ENCODE measurements at regions not wholly inside any gene's neighbourhood (a gene's known extent, or its start where the extent isn't known, plus 50 kb on each side); places are given as distances from the start of the nearest gene placed in this dataset.
"Not testable (repeated sequence)": the region's sequence is repeated elsewhere in the genome, so short reads cannot be mapped to it uniquely, and the experiment has no call there.

GRCh38 chr11:92024788-92025187, 199.8 kb upstream of the FAT3 start:
- no peak overlapping the region for H3K9ac ChIP-seq (ENCODE audit: low read depth, low read length)
- H3K4me1 ChIP-seq (ENCODE audit: control insufficient read depth, insufficient read depth, low read length) = no peaks in the 10 kb centered on the region
- H3K4me3 ChIP-seq (ENCODE audit: low read depth, low read length) = no peak overlapping the region
- H3K9me3 ChIP-seq (ENCODE audit: control insufficient read depth, insufficient read depth, low read length) = no peaks in the 10 kb centered on the region
- H3K27me3 ChIP-seq (ENCODE audit: control insufficient read depth, insufficient read depth, low read length) = no peaks in the 10 kb centered on the region
- no peaks in the 10 kb centered on the region for H3K36me3 ChIP-seq (ENCODE audit: control insufficient read depth, insufficient read depth, low read length)

DNA sequence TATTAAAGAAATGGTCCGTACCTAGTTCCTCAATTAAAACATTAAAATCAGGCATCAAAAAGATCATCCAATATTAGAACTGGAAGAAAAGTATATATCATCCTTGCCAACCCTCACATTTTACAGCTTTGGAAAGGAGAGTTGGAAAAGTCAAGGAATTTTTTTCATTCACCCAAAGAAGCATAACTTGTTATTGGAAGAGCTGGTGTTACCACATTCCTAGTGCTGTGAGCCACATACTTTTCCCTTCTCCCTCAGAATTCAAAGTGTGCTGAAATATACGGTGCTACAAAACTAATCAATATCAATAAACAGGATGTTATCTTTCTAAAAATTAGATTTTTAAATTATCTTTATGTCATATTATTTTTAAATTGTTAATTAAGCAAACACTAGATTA, 202.1 kb upstream of the FAT3 start:
- Histone ChIP-seq H3K9me3 (ENCODE audit: control insufficient read depth, insufficient read depth, low read length) (no peaks in the 10 kb centered on the region), H3K27me3 (ENCODE audit: control insufficient read depth, insufficient read depth, low read length) (no peaks in the 10 kb centered on the region), H3K4me1 (ENCODE audit: control insufficient read depth, insufficient read depth, low read length) (no peaks in the 10 kb centered on the region), H3K4me3 (ENCODE audit: low read depth, low read length) (no peak overlapping the region), H3K9ac (ENCODE audit: low read depth, low read length) (no peak overlapping the region), H3K36me3 (ENCODE audit: control insufficient read depth, insufficient read depth, low read length) (no peaks in the 10 kb centered on the region)

- Histone ChIP-seq H3K36me3 (ENCODE audit: control insufficient read depth, insufficient read depth, low read length) (no peaks in the 10 kb centered on the region), H3K9me3 (ENCODE audit: control insufficient read depth, insufficient read depth, low read length) (no peaks in the 10 kb centered on the region), H3K9ac (ENCODE audit: low read depth, low read length) (no peak overlapping the region), H3K4me3 (ENCODE audit: low read depth, low read length) (no peak overlapping the region), H3K27me3 (ENCODE audit: control insufficient read depth, insufficient read depth, low read length) (no peaks in the 10 kb centered on the region), H3K4me1 (ENCODE audit: control insufficient read depth, insufficient read depth, low read length) (no peaks in the 10 kb centered on the region)
Observed at GRCh38 chr11:92018332-92018731, 206.3 kb upstream of the FAT3 start.

DNA sequence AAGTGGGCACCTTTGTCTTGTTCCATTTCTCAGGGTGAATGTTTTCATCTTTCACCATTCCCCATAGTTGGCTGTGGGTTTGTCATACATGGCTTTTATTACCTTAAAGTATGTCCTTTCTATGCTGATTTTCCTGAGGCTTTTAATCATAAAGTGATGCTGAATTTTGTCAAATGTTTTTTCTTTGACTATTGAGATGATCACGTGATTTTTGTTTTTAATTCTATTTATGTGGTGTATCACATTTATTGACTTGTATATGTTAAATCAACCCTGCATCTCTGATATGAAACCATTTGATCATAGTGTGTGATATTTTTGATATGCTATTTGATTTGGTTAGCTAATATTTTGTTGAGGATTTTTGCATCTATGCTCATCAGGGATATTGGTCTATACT, 216.4 kb upstream of the FAT3 start:
- H3K4me3 ChIP-seq (ENCODE audit: low read depth, low read length) = no peak overlapping the region
- H3K9me3 ChIP-seq (ENCODE audit: control insufficient read depth, insufficient read depth, low read length) = no peaks in the 10 kb centered on the region
- H3K4me1 ChIP-seq (ENCODE audit: control insufficient read depth, insufficient read depth, low read length) = no peaks in the 10 kb centered on the region
- no peak overlapping the region for H3K9ac ChIP-seq (ENCODE audit: low read depth, low read length)
- H3K27me3 ChIP-seq (ENCODE audit: control insufficient read depth, insufficient read depth, low read length) = no peaks in the 10 kb centered on the region
- no peaks in the 10 kb centered on the region for H3K36me3 ChIP-seq (ENCODE audit: control insufficient read depth, insufficient read depth, low read length)

DNA sequence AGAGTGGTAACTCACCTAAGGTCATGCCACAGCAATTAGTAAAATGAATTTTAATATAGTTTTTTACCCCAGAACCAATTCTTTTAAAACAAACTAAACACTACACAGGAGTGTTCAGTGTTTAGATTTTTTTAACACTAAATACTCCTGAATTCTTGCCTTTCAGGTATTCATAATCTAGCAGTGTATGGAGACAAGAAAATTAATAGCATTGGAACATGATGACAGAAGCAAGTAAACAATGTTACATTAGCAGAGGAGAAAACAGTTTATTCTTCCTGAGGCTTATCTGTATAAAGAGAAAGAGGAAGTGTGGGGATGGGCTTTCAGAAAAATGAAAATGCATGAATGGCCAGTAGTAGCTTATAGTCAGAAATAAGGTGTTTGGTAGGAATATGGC, 222.1 kb upstream of the FAT3 start:
- H3K36me3 ChIP-seq (ENCODE audit: control insufficient read depth, insufficient read depth, low read length) = no peaks in the 10 kb centered on the region
- no peak overlapping the region for H3K4me3 ChIP-seq (ENCODE audit: low read depth, low read length)

GRCh38 chr11:91998481-91998880, 226.1 kb upstream of the FAT3 start:
- H3K4me1 ChIP-seq (ENCODE audit: control insufficient read depth, insufficient read depth, low read length) = no peaks in the 10 kb centered on the region
- H3K9ac ChIP-seq (ENCODE audit: low read depth, low read length) = no peak overlapping the region
- no peaks in the 10 kb centered on the region for H3K27me3 ChIP-seq (ENCODE audit: control insufficient read depth, insufficient read depth, low read length)
- H3K4me3 ChIP-seq (ENCODE audit: low read depth, low read length) = no peak overlapping the region
- H3K9me3 ChIP-seq (ENCODE audit: control insufficient read depth, insufficient read depth, low read length) = no peaks in the 10 kb centered on the region
- no peaks in the 10 kb centered on the region for H3K36me3 ChIP-seq (ENCODE audit: control insufficient read depth, insufficient read depth, low read length)

More for the DNA sequence above, 222.1 kb upstream of the FAT3 start:
- Histone ChIP-seq H3K9me3 (ENCODE audit: control insufficient read depth, insufficient read depth, low read length) (no peaks in the 10 kb centered on the region), H3K4me1 (ENCODE audit: control insufficient read depth, insufficient read depth, low read length) (no peaks in the 10 kb centered on the region), H3K9ac (ENCODE audit: low read depth, low read length) (no peak overlapping the region), H3K27me3 (ENCODE audit: control insufficient read depth, insufficient read depth, low read length) (no peaks in the 10 kb centered on the region)

DNA sequence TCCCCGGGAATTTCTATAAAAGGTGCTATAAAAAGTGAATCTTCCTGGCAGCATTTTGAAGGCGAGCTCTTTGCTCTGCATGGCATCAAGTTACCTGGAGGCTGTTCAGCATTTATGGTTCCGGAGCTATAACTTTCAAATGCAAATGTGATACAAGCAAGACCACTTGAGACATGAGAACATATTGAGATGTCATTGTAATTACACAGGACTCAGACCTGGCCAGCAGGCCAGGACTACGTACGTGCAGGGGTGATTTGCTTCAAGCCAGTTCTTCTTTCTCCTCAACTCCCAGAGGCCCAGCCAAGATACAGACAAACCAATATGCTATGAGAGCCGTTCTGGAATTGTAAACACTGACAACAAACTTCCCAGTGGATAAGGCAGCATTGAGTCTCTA, 227.4 kb upstream of the FAT3 start:
- Histone ChIP-seq H3K4me1 (ENCODE audit: control insufficient read depth, insufficient read depth, low read length) (no peaks in the 10 kb centered on the region), H3K4me3 (ENCODE audit: low read depth, low read length) (no peak overlapping the region), H3K27me3 (ENCODE audit: control insufficient read depth, insufficient read depth, low read length) (no peaks in the 10 kb centered on the region), H3K9me3 (ENCODE audit: control insufficient read depth, insufficient read depth, low read length) (no peaks in the 10 kb centered on the region), H3K36me3 (ENCODE audit: control insufficient read depth, insufficient read depth, low read length) (no peaks in the 10 kb centered on the region), H3K9ac (ENCODE audit: low read depth, low read length) (no peak overlapping the region)

GRCh38 chr11:91996526-91996925, 228.1 kb upstream of the FAT3 start:
- Histone ChIP-seq H3K9ac (ENCODE audit: low read depth, low read length) (no peak overlapping the region), H3K4me3 (ENCODE audit: low read depth, low read length) (no peak overlapping the region), H3K27me3 (ENCODE audit: control insufficient read depth, insufficient read depth, low read length) (no peaks in the 10 kb centered on the region), H3K9me3 (ENCODE audit: control insufficient read depth, insufficient read depth, low read length) (no peaks in the 10 kb centered on the region), H3K4me1 (ENCODE audit: control insufficient read depth, insufficient read depth, low read length) (no peaks in the 10 kb centered on the region), H3K36me3 (ENCODE audit: control insufficient read depth, insufficient read depth, low read length) (no peaks in the 10 kb centered on the region)

DNA sequence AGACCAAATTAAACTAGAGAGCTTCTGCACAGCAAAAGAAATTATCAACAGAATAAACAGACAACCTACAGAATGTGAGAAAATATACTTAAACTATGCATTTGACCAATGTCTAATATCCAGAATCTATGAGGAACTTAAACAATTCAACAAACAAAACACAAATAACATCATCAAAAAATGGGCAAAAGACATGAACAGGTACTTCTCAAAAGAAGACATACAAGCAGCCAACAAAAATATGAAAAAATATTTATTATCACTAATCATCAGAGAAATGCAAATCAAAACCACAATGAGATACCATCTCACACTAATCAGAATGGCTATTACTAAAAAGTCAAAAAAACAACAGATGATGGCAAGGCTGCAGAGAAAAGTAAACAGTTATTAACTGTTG, 236.2 kb upstream of the FAT3 start:
- not testable (repeated sequence) for H3K4me1 ChIP-seq (ENCODE audit: control insufficient read depth, insufficient read depth, low read length); H3K27me3 ChIP-seq (ENCODE audit: control insufficient read depth, insufficient read depth, low read length); H3K36me3 ChIP-seq (ENCODE audit: control insufficient read depth, insufficient read depth, low read length); H3K9me3 ChIP-seq (ENCODE audit: control insufficient read depth, insufficient read depth, low read length); H3K9ac ChIP-seq (ENCODE audit: low read depth, low read length); H3K4me3 ChIP-seq (ENCODE audit: low read depth, low read length)

DNA sequence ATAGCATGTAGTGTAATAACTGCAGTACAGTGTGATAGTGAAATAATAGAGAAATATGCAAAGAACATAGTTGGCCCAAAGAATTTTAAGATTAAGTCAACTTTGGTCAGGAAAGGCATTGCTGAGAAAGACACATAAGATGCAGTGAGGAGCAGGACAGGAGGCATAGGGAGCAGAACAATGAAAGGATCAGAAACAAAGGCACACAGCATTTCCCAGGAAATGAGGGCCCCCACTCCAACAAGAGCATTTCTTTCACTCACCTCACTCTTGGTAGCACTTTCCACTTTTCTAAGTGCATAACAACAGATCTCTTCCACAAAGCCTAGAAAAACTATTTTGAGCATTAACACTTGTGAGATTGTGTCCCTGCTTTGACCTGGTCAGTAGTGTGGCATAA, 238.4 kb upstream of the FAT3 start:
- Histone ChIP-seq H3K4me3 (ENCODE audit: low read depth, low read length) (no peak overlapping the region), H3K36me3 (ENCODE audit: control insufficient read depth, insufficient read depth, low read length) (no peaks in the 10 kb centered on the region), H3K27me3 (ENCODE audit: control insufficient read depth, insufficient read depth, low read length) (no peaks in the 10 kb centered on the region), H3K9me3 (ENCODE audit: control insufficient read depth, insufficient read depth, low read length) (no peaks in the 10 kb centered on the region), H3K4me1 (ENCODE audit: control insufficient read depth, insufficient read depth, low read length) (no peaks in the 10 kb centered on the region), H3K9ac (ENCODE audit: low read depth, low read length) (no peak overlapping the region)

- Histone ChIP-seq H3K4me1 (ENCODE audit: control insufficient read depth, insufficient read depth, low read length) (no peaks in the 10 kb centered on the region), H3K9me3 (ENCODE audit: control insufficient read depth, insufficient read depth, low read length) (no peaks in the 10 kb centered on the region), H3K27me3 (ENCODE audit: control insufficient read depth, insufficient read depth, low read length) (no peaks in the 10 kb centered on the region), H3K4me3 (ENCODE audit: low read depth, low read length) (no peak overlapping the region), H3K9ac (ENCODE audit: low read depth, low read length) (no peak overlapping the region), H3K36me3 (ENCODE audit: control insufficient read depth, insufficient read depth, low read length) (no peaks in the 10 kb centered on the region)
Observed at GRCh38 chr11:91984033-91984584, 240.5 kb upstream of the FAT3 start.

GRCh38 chr11:91981995-91982394, 242.6 kb upstream of the FAT3 start:
- Histone ChIP-seq H3K4me3 (ENCODE audit: low read depth, low read length) (no peak overlapping the region), H3K9me3 (ENCODE audit: control insufficient read depth, insufficient read depth, low read length) (no peaks in the 10 kb centered on the region), H3K4me1 (ENCODE audit: control insufficient read depth, insufficient read depth, low read length) (no peaks in the 10 kb centered on the region), H3K9ac (ENCODE audit: low read depth, low read length) (no peak overlapping the region), H3K36me3 (ENCODE audit: control insufficient read depth, insufficient read depth, low read length) (no peaks in the 10 kb centered on the region), H3K27me3 (ENCODE audit: control insufficient read depth, insufficient read depth, low read length) (no peaks in the 10 kb centered on the region)

DNA sequence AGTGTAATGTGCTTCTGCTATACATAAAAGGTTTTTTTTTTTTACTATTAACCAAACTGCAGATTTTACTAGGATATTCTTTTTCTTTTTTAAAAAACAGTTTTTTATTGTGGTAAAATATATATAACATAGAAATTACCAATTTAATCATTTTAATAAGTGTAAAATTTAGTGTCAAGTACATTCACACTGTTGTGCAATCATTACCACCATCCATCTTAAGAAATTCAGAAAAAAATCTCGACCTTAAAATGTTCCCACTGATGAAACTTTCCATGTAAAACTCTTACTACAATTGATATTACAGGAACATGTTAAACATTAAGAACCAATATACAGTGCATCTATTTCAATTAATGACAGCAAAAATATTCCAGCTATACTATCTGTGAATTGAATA, 244.8 kb upstream of the FAT3 start:
- no peaks in the 10 kb centered on the region for H3K4me1 ChIP-seq (ENCODE audit: control insufficient read depth, insufficient read depth, low read length)
- no peaks in the 10 kb centered on the region for H3K27me3 ChIP-seq (ENCODE audit: control insufficient read depth, insufficient read depth, low read length)
- H3K4me3 ChIP-seq (ENCODE audit: low read depth, low read length) = no peak overlapping the region
- H3K36me3 ChIP-seq (ENCODE audit: control insufficient read depth, insufficient read depth, low read length) = no peaks in the 10 kb centered on the region
- H3K9ac ChIP-seq (ENCODE audit: low read depth, low read length) = no peak overlapping the region
- no peaks in the 10 kb centered on the region for H3K9me3 ChIP-seq (ENCODE audit: control insufficient read depth, insufficient read depth, low read length)
